GM13976 (cell line): ENCODE measurements at regions not wholly inside any gene's neighbourhood (a gene's known extent, or its start where the extent isn't known, plus 50 kb on each side); places are given as distances from the start of the nearest gene placed in this dataset.

Experiments used
- DNase-seq: peaks from one replicate; pipeline ENCODE4 v3.0.0; 2012; ENCODE audit warnings: low spot score
- in situ Hi-C: fragments of 300-500 bp; cut with MboI; formaldehyde crosslinking; loops from one replicate; pipeline ENCODE4 v1.12.0; 2022; ENCODE audit warnings: low sequenced_read_pairs, mixed read lengths, inconsistent platforms; ENCODE audit not compliant: unreplicated experiment
- TF ChIP-seq, protein P1 (sequence below): IDR thresholded peaks from 2 replicates; pipeline ENCODE4 v1.5.1; 2012; ENCODE audit warnings: borderline replicate concordance, mild to moderate bottlenecking; ENCODE audit not compliant: insufficient read depth; ENCODE audit errors: extremely low read depth, missing control alignments, control extremely low read depth

DNA sequence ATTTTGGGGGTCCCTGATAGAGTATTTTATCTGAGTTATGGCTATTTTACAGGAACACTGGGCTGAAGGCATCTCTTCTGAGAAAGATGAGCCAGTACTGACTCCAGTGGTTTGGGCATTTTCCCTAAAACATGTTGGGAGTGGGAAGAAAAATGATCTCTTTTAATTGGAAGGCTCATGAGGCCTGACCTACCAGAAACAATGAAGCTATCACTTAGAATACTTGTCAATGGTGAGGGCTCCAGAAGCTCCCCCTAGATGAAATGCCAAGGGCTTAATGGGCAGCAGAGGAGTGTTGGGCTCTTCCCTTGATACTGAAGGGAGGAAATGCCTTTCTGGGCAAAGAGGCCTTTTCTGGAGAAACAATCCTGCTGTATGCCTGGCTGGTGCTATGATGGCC, 63.5 kb upstream of the BDNF start:
- in situ Hi-C loops = no loop called here
- TF ChIP-seq, protein P1, sequence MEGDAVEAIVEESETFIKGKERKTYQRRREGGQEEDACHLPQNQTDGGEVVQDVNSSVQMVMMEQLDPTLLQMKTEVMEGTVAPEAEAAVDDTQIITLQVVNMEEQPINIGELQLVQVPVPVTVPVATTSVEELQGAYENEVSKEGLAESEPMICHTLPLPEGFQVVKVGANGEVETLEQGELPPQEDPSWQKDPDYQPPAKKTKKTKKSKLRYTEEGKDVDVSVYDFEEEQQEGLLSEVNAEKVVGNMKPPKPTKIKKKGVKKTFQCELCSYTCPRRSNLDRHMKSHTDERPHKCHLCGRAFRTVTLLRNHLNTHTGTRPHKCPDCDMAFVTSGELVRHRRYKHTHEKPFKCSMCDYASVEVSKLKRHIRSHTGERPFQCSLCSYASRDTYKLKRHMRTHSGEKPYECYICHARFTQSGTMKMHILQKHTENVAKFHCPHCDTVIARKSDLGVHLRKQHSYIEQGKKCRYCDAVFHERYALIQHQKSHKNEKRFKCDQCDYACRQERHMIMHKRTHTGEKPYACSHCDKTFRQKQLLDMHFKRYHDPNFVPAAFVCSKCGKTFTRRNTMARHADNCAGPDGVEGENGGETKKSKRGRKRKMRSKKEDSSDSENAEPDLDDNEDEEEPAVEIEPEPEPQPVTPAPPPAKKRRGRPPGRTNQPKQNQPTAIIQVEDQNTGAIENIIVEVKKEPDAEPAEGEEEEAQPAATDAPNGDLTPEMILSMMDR = no peak
- DNase-seq = no peak

DNA sequence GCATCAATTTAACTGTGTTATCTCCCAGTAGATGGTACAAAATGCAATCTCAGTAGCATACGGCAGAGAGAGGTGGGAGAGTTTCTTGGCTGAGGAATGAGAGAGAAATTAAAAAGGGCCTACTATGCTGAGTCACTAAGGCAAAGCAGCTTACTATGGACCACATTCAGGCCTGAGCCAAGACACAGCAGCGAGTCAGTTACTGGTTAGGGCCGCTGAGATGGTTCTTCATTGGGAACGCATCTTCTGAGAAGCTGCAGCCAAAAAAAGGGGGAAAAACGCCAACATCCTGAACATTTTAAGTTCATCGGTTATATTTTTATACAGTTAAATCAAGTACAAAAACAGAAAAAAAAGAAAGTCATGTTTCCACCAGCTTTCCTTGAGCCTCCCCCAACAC, 61.1 kb upstream of the BDNF start:
- no peak for DNase-seq
- in situ Hi-C loops = no loop called here
- TF ChIP-seq, protein P1 = no peak

DNA sequence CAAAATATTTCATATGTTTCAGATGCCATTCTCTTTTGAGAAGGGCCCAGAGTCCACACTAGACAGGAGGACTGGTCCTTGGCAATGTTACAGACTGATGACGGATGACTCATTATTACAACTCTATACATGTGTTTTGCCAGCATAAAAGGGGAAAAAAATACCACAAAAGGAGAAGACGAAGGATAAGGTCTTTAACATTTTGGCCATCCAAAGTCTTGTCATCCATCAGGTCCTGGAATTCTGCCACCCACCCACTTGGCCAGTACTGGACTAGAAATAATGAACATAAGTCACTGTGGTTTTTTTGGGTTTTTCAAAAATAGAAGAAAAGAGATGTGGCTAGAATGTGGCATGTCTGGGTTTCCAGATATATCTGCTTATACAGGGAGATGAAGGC, 57.7 kb upstream of the BDNF start:
- DNase-seq = no peak
- in situ Hi-C loops = no loop called here
- TF ChIP-seq, protein P1 = no peak

DNA sequence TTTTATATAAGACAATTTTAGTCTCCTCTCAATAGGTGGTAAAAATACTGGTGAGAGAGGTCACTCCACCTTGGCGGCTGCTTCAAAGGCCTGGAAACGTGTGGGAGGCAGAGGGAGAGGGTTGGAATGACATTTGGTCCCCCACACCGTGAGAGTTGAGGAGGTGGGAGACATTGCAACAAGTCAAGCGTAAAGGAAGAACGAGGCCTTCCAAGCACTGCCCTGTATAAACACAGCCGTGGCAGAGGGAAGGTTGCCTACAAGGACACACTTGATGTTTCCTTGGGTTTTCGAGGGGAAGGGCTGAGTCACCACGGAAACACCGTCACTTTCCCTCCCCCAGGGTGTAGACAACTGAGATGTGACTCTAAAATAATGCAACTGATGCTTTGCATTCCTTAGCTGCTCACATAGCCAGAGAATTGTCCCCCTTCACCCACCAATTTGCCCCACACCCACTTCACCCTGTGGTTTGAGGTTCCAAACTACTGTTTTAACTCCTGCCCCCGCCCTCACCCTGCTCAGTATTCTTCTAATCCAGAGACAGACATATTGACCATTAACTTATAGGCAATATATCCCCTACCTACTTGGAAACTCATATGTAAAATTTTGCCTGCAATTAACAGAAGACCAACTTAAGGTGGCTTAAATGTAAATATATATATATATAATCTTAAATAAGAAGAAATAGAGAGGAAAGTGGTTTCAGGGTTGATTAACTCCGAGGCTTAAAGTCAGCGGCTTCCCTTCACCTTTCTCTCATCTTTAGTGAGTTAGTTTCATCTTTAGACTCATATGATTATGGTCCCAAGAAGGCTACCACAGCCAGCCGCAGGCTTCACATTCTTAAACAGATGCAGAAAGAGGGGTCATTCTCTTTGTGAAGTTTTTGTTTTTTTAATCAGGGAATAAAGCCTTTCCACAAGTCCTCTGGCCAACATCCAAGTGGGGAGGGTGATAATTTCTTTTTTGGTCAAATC, 54.1 kb upstream of the BDNF start:
- DNase-seq = no peak
- TF ChIP-seq, protein P1 = no peak
- in situ Hi-C loops = no loop called here
